GM12873 (cell line): ENCODE measurements at regions not wholly inside any gene's neighbourhood (a gene's known extent, or its start where the extent isn't known, plus 50 kb on each side); places are given as distances from the start of the nearest gene placed in this dataset.

Experiments
- CTCF ChIP-seq: IDR thresholded peaks from 2 replicates; pipeline ENCODE4 v1.5.1; 2012; ENCODE audit warnings: low read depth, mild to moderate bottlenecking, moderate library complexity, low read length, control low read depth; ENCODE audit not compliant: insufficient read depth; ENCODE audit errors: missing control alignments

- TF ChIP-seq CTCF: no peak
Observed at GRCh38 chr15:66870880-66871388, 168.9 kb downstream of the SMAD6 start.

- no peak for TF ChIP-seq CTCF
Observed at GRCh38 chr15:66872405-66872804, 170.4 kb downstream of the SMAD6 start.

- TF ChIP-seq CTCF: no peak
Observed at GRCh38 chr15:66873856-66874255, 171.8 kb downstream of the SMAD6 start.

GRCh38 chr15:66875588-66876420, 173.8 kb downstream of the SMAD6 start:
- no peak for TF ChIP-seq CTCF

GRCh38 chr15:66876421-66876730, 174.3 kb downstream of the SMAD6 start:
- no peak for TF ChIP-seq CTCF

GRCh38 chr15:66876731-66877476, 174.9 kb downstream of the SMAD6 start:
- no peak for TF ChIP-seq CTCF

- no peak for TF ChIP-seq CTCF
Observed at GRCh38 chr15:66877477-66878271, 175.6 kb downstream of the SMAD6 start.
